ENCODE measurements at regions not wholly inside any gene's neighbourhood (a gene's known extent, or its start where the extent isn't known, plus 50 kb on each side); places are given as distances from the start of the nearest gene placed in this dataset.

DNA sequence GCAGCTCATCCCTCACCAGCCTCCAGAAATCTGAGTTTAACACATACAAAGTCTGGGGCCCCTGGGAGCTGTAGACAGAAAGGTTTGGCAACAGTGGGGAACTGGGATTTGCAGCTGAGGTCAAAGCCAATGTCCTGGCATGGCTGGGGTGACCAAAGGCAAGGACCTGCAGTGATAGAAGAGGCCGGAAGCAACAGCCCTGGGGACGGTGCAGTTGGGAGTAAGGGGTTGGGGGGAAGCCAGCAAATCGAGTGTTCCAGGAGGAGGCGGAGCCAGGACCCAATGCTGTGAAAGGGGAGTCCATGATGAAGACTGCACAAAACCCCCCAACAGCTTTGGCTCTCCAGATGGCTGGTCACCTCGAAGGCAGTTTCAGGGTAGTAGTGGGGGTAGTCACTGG is 74.1 kb upstream of the SPATA12 start:
- Histone ChIP-seq H3K27me3 (ENCODE audit: control insufficient read depth, insufficient read depth, low read length) (no peaks in the 10 kb centered on the region), H3K9me3 (ENCODE audit: control insufficient read depth in 2 of 3, insufficient read depth in 1 of 3, low read length in 3 of 3) (no peaks in the 10 kb centered on the region), H3K4me3 (ENCODE audit: low read length in 3 of 3) (no peak overlapping the region), H3K27ac (ENCODE audit: low read depth in 2 of 2, low read length in 2 of 2) (no peak overlapping the region), H3K9ac (ENCODE audit: low read length in 3 of 3) (no peak overlapping the region), H3K4me1 (ENCODE audit: control insufficient read depth in 2 of 3, insufficient read depth in 2 of 3, low read depth in 1 of 3, low read length in 3 of 3) (peaks cover 0 to 7% (median 5%) of the 10 kb centered on the region in 3 donors), H3K36me3 (ENCODE audit: control insufficient read depth in 2 of 3, insufficient read depth in 3 of 3, low read length in 3 of 3) (no peaks in the 10 kb centered on the region)
- intact Hi-C loops (cut with DNase I): no loop called here
- no peak for TF ChIP-seq CTCF (IDR thresholded peaks at IDR 0.05; ENCODE audit: borderline replicate concordance, extremely low read depth, insufficient read depth)
- no peak for DNase-seq
- no peak for FAIRE-seq

DNA sequence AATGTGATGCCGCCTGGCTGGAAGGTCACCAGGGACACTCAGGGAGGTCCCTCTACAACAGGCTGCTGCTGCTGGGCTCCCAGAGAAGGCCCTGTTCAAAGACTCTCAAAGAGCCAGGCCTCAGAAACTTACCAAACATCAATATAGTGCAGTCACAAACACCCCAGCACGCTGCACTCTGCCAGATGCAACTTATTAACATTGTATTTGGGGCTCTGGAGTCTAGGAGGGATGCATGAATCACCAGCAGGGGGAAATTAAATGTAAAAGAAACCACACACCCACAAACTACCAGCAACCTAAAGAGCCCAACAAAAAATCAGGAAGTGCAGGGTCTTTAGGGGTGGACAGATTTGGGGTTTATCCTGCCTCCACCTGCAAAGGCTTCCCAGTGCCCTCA is 74.6 kb upstream of the SPATA12 start:
- no peaks in the 10 kb centered on the region for H3K9me3 ChIP-seq (ENCODE audit: control insufficient read depth in 2 of 3, insufficient read depth in 1 of 3, low read length in 3 of 3)
- FAIRE-seq (no peak), DNase-seq (peak in 1 of 5 donors; percentile 56)
- no peak overlapping the region for H3K4me3 ChIP-seq (ENCODE audit: low read length in 3 of 3)
- no peaks in the 10 kb centered on the region for H3K36me3 ChIP-seq (ENCODE audit: control insufficient read depth in 2 of 3, insufficient read depth in 3 of 3, low read length in 3 of 3)
- no peak for TF ChIP-seq CTCF (IDR thresholded peaks at IDR 0.05; ENCODE audit: borderline replicate concordance, extremely low read depth, insufficient read depth)
- intact Hi-C loops (cut with DNase I): no loop called here
- H3K9ac ChIP-seq (ENCODE audit: low read length in 3 of 3): no peak overlapping the region
- peak overlapping the region in 1 of 2 donors; percentile 11 for H3K27ac ChIP-seq (ENCODE audit: low read depth in 2 of 2, low read length in 2 of 2)
- H3K4me1 ChIP-seq (ENCODE audit: control insufficient read depth in 2 of 3, insufficient read depth in 2 of 3, low read depth in 1 of 3, low read length in 3 of 3): peaks cover 0 to 5% (median 4%) of the 10 kb centered on the region in 3 donors
- no peaks in the 10 kb centered on the region for H3K27me3 ChIP-seq (ENCODE audit: control insufficient read depth, insufficient read depth, low read length)

- DNase-seq (no peak), FAIRE-seq (no peak)
- no peaks in the 10 kb centered on the region for H3K9me3 ChIP-seq (ENCODE audit: control insufficient read depth in 2 of 3, insufficient read depth in 1 of 3, low read length in 3 of 3)
- no peak overlapping the region for H3K4me3 ChIP-seq (ENCODE audit: low read length in 3 of 3)
- no peak for TF ChIP-seq CTCF (IDR thresholded peaks at IDR 0.05; ENCODE audit: borderline replicate concordance, extremely low read depth, insufficient read depth)
- intact Hi-C loops (cut with DNase I): no loop called here
- peak overlapping the region in 1 of 2 donors; percentile 11 for H3K27ac ChIP-seq (ENCODE audit: low read depth in 2 of 2, low read length in 2 of 2)
- peaks cover 0 to 5% (median 2%) of the 10 kb centered on the region in 3 donors for H3K4me1 ChIP-seq (ENCODE audit: control insufficient read depth in 2 of 3, insufficient read depth in 2 of 3, low read depth in 1 of 3, low read length in 3 of 3)
- no peaks in the 10 kb centered on the region for H3K36me3 ChIP-seq (ENCODE audit: control insufficient read depth in 2 of 3, insufficient read depth in 3 of 3, low read length in 3 of 3)
- H3K27me3 ChIP-seq (ENCODE audit: control insufficient read depth, insufficient read depth, low read length): no peaks in the 10 kb centered on the region
- H3K9ac ChIP-seq (ENCODE audit: low read length in 3 of 3): no peak overlapping the region
These were observed 75.0 kb upstream of the SPATA12 start for GRCh38 chr3:56985460-56985859.

DNA sequence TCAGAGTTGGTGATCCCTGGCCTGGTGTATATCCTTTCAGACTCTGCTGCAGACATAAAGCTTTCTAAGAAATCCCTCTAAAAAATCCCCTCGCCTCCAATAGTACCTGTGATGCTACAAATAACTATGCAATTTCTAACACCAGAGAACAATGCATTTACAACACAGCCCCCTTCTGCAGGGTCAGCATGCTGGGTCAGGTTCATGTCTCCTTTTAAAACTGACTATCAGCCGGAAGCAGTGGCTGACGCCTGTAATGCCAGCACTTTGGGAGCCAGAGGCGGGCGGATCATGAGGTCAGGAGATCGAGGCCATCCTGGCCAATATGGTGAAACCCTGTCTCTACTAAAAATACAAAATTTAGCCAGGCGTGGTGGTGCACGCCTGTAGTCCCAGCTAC is 77.0 kb upstream of the SPATA12 start:
- H3K4me3 ChIP-seq (ENCODE audit: low read length in 3 of 3): no peak overlapping the region
- H3K27me3 ChIP-seq (ENCODE audit: control insufficient read depth, insufficient read depth, low read length): no peaks in the 10 kb centered on the region
- intact Hi-C loops (cut with DNase I): no loop called here
- peaks cover 0 to 2% (median 2%) of the 10 kb centered on the region in 3 donors for H3K4me1 ChIP-seq (ENCODE audit: control insufficient read depth in 2 of 3, insufficient read depth in 2 of 3, low read depth in 1 of 3, low read length in 3 of 3)
- H3K9me3 ChIP-seq (ENCODE audit: control insufficient read depth in 2 of 3, insufficient read depth in 1 of 3, low read length in 3 of 3): no peaks in the 10 kb centered on the region
- no peak overlapping the region for H3K27ac ChIP-seq (ENCODE audit: low read depth in 2 of 2, low read length in 2 of 2)
- H3K9ac ChIP-seq (ENCODE audit: low read length in 3 of 3): no peak overlapping the region
- FAIRE-seq (no peak), DNase-seq (no peak)
- H3K36me3 ChIP-seq (ENCODE audit: control insufficient read depth in 2 of 3, insufficient read depth in 3 of 3, low read length in 3 of 3): no peaks in the 10 kb centered on the region
- no peak for TF ChIP-seq CTCF (IDR thresholded peaks at IDR 0.05; ENCODE audit: borderline replicate concordance, extremely low read depth, insufficient read depth)

Measured in kidney (tissue), 13 donors.